CD4-positive, alpha-beta T cell (primary cell): ENCODE measurements at regions not wholly inside any gene's neighbourhood (a gene's known extent, or its start where the extent isn't known, plus 50 kb on each side); places are given as distances from the start of the nearest gene placed in this dataset.

Experiments used
- ATAC-seq: fragments of 200-7000 bp; cut with Tn5 transposase; one replicate; pipeline ENCODE4 v1.10.0; 2022; ENCODE audit warnings: mild to moderate bottlenecking; ENCODE audit not compliant: poor library complexity
- CTCF ChIA-PET: fragments of 350-600 bp; sonication (Branson Sonifier 250); formaldehyde crosslinking; loops from one replicate; lab custom pipeline; 2021; ENCODE audit warnings: antibody characterized with exemption, inconsistent platforms; lab: Charles Lee
- POLR2A ChIA-PET: fragments of 350-600 bp; sonication (Branson Sonifier 250); formaldehyde crosslinking; loops from one replicate; lab custom pipeline; 2021; ENCODE audit warnings: antibody characterized with exemption, inconsistent platforms; lab: Charles Lee
- DNase-seq, 14 experiments: peaks; one replicate each; pipeline ENCODE4 v3.0.0-alpha.2; 2013 to 2020; ENCODE audit warnings: mixed read lengths in 2 of 14
- H3K27ac ChIP-seq, 2 donors: one replicate each; pipeline versions ENCODE4 v1.5.1 to v1.7.0; 2013; ENCODE audit warnings: low read length in 2 of 2, low read depth in 1 of 2, mild to moderate bottlenecking in 1 of 2
- H3K27me3 ChIP-seq, 2 experiments: 1 replicate in 1 of 2; 2 replicates in 1 of 2; pipeline versions ENCODE4 v1.6.1 to v1.7.0; 2013; ENCODE audit warnings: low read length in 2 of 2, control low read depth in 1 of 2, mild to moderate bottlenecking in 1 of 2, moderate library complexity in 1 of 2; ENCODE audit not compliant: insufficient read depth in 2 of 2, control insufficient read depth in 1 of 2
- H3K36me3 ChIP-seq: one replicate; pipeline ENCODE4 v1.6.1; 2013; ENCODE audit warnings: low read length, control low read depth; ENCODE audit not compliant: insufficient read depth
- H3K4me1 ChIP-seq: one replicate; pipeline ENCODE4 v1.6.1; 2013; ENCODE audit warnings: low read length, control low read depth; ENCODE audit not compliant: insufficient read depth
- H3K4me3 ChIP-seq: one replicate; pipeline ENCODE4 v1.5.1; 2013; ENCODE audit warnings: mild to moderate bottlenecking, low read length, moderate library complexity
- H3K9me3 ChIP-seq, 2 experiments: 1 replicate in 1 of 2; 2 replicates in 1 of 2; pipeline versions ENCODE4 v1.6.1 to v1.7.0; 2013; ENCODE audit warnings: low read length in 2 of 2, mild to moderate bottlenecking in 2 of 2, control low read depth in 1 of 2, moderate library complexity in 1 of 2; ENCODE audit not compliant: control insufficient read depth in 1 of 2, insufficient read depth in 1 of 2
- H3K27ac Mint-ChIP-seq: one replicate; pipeline ENCODE4 v1.8.0; 2020; ENCODE audit warnings: mixed read lengths
- H3K27me3 Mint-ChIP-seq: one replicate; pipeline ENCODE4 v1.8.0; 2021; ENCODE audit warnings: mixed read lengths
- H3K36me3 Mint-ChIP-seq: one replicate; pipeline ENCODE4 v1.8.0; 2021; ENCODE audit warnings: low read depth, mixed read lengths
- H3K4me1 Mint-ChIP-seq: one replicate; pipeline ENCODE4 v1.8.0; 2021; ENCODE audit warnings: low read depth, mixed read lengths
- H3K4me3 Mint-ChIP-seq: one replicate; pipeline ENCODE4 v1.8.0; 2020; ENCODE audit warnings: mild to moderate bottlenecking, mixed read lengths
- H3K9me3 Mint-ChIP-seq: one replicate; pipeline ENCODE4 v1.8.0; 2020; ENCODE audit warnings: mixed read lengths
- intact Hi-C, 2 experiments: fragments of 100-400 bp; cut with DNase I in 1 of 2; cut with micrococcal nuclease in 1 of 2; formaldehyde crosslinking; loops; one replicate each; pipeline versions ENCODE4 v1.15.1 to v1.9.0; 2023 to 2025; cut with DNase I, micrococcal nuclease
- TF ChIP-seq, protein P1 (sequence below): fragments of 200-600 bp; IDR thresholded peaks from one replicate; pipeline ENCODE4 v1.8.0; 2022; ENCODE audit warnings: antibody characterized with exemption, mild to moderate bottlenecking

DNA sequence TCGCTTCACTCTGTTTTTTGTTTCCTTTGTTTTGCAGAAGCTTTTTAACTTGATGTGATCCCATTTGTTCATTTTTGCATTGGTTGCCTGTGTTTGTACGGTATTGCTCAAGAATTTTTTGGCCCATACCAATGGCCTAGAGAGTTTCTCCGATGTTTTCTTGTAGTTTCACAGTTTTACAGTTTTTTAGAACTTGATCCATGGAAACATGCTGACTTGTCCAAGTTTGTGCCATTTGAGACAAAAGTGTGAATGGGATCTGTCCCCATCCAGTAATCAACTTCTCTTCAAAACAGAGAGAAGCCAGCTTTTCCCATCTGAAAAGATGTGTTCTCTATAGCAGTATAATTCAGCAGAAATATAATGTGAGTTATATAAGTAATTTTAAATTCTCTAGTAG, 266.5 kb upstream of the LRTM1 start:
- Mint-ChIP-seq H3K4me1 (no peaks in the 10 kb centered on the region), H3K4me3 (no peak overlapping the region), H3K9me3 (peaks cover 5% of the 10 kb centered on the region), H3K27me3 (no peaks in the 10 kb centered on the region), H3K27ac (no peak overlapping the region), H3K36me3 (no peaks in the 10 kb centered on the region)
- CTCF ChIA-PET: no interaction called here
- DNase-seq (no peak), ATAC-seq (no peak)
- Histone ChIP-seq H3K27ac (no peak overlapping the region), H3K4me1 (no peaks in the 10 kb centered on the region), H3K9me3 (peaks cover 0 to 4% of the 10 kb centered on the region in 2 experiments), H3K4me3 (no peak overlapping the region), H3K27me3 (no peaks in the 10 kb centered on the region), H3K36me3 (no peaks in the 10 kb centered on the region)
- intact Hi-C loops: no loop called here
- TF ChIP-seq, protein P1, sequence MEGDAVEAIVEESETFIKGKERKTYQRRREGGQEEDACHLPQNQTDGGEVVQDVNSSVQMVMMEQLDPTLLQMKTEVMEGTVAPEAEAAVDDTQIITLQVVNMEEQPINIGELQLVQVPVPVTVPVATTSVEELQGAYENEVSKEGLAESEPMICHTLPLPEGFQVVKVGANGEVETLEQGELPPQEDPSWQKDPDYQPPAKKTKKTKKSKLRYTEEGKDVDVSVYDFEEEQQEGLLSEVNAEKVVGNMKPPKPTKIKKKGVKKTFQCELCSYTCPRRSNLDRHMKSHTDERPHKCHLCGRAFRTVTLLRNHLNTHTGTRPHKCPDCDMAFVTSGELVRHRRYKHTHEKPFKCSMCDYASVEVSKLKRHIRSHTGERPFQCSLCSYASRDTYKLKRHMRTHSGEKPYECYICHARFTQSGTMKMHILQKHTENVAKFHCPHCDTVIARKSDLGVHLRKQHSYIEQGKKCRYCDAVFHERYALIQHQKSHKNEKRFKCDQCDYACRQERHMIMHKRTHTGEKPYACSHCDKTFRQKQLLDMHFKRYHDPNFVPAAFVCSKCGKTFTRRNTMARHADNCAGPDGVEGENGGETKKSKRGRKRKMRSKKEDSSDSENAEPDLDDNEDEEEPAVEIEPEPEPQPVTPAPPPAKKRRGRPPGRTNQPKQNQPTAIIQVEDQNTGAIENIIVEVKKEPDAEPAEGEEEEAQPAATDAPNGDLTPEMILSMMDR: no peak
- POLR2A ChIA-PET: no interaction called here

DNA sequence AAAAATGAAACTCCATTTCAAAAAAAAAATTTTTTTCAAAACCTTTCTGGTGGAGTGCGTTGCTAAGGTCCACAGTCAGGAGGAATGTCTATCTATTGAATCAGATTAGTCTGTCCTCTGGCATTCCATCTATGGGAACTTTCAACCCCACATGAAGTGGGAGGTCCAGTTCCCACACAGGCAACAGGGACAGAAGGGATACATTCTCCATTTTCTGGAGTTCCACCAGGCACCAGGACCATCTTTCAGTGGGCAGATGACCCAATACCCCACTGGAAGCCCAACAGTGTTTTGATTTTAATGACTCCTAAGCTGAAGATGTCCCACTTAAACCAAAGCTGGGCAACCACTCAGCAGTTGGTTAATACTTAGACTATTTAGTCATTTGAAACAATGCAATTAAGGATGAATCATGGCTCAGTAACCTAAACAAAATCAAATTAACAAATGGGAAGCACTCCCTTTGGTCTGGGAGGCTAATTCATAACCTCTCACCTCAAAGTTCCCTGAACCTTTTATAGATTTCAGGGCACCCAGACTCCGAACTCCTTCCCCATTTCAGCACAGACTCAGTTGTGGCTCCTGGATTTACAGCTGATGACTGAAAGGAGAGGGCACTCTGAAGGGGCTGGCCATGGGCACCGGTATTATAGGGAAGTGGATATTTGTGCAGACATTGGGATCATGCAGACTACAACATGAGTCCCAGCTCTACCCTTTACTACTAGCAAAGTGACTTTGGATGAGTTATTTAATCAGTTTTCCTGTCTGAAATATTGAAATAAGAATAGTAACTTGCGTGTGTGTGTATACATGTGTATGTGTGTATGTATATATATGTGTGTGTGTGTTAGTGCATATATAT, 264.3 kb upstream of the LRTM1 start:
- CTCF ChIA-PET: no interaction called here
- Mint-ChIP-seq H3K4me3 (no peak overlapping the region), H3K27ac (no peak overlapping the region), H3K4me1 (no peaks in the 10 kb centered on the region), H3K36me3 (no peaks in the 10 kb centered on the region), H3K9me3 (peaks cover 5% of the 10 kb centered on the region), H3K27me3 (no peaks in the 10 kb centered on the region)
- no peak for ATAC-seq
- Histone ChIP-seq H3K4me1 (no peaks in the 10 kb centered on the region), H3K4me3 (no peak overlapping the region), H3K36me3 (no peaks in the 10 kb centered on the region), H3K9me3 (peaks cover 0 to 8% of the 10 kb centered on the region in 2 experiments), H3K27ac (no peak overlapping the region), H3K27me3 (no peaks in the 10 kb centered on the region)
- TF ChIP-seq, protein P1: no peak
- intact Hi-C loops: no loop called here
- DNase-seq: no peak
- POLR2A ChIA-PET: no interaction called here

DNA sequence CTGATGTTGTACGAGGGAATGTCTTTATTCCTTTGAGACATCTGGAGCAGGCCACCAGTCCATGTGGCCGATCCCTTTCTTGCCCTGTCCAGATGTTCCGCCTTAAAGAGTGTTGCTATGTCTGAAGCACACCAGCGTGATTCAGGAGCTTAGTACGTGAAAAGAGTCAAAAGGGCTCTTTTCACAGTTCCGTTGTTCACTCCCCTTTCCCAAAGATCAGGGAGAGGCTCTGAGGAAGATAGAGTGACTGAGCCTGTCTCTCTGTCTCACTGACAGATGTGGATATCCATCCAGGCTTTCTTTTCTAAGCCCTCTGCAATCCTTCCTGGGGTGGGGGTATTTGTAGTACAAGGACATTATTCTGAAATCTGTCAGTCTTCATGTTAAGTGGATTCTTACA, 262.5 kb upstream of the LRTM1 start:
- TF ChIP-seq, protein P1: no peak
- Histone ChIP-seq H3K4me3 (no peak overlapping the region), H3K27ac (no peak overlapping the region), H3K36me3 (no peaks in the 10 kb centered on the region), H3K9me3 (peaks cover 0 to 6% of the 10 kb centered on the region in 2 experiments), H3K4me1 (no peaks in the 10 kb centered on the region), H3K27me3 (no peaks in the 10 kb centered on the region)
- H3K9me3 Mint-ChIP-seq: peaks cover 5% of the 10 kb centered on the region
- ChIA-PET POLR2A (no interaction called here), CTCF (no interaction called here)
- no peak overlapping the region for H3K27ac Mint-ChIP-seq
- intact Hi-C loops: no loop called here
- H3K4me3 Mint-ChIP-seq: no peak overlapping the region
- DNase-seq (no peak), ATAC-seq (no peak)
- H3K27me3 Mint-ChIP-seq: no peaks in the 10 kb centered on the region
- H3K36me3 Mint-ChIP-seq: no peaks in the 10 kb centered on the region
- no peaks in the 10 kb centered on the region for H3K4me1 Mint-ChIP-seq
